RPMI8226 (cell line): ENCODE measurements at regions not wholly inside any gene's neighbourhood (a gene's known extent, or its start where the extent isn't known, plus 50 kb on each side); places are given as distances from the start of the nearest gene placed in this dataset.
"Not testable (repeated sequence)": the region's sequence is repeated elsewhere in the genome, so short reads cannot be mapped to it uniquely, and the experiment has no call there.

ENCODE experiments used
- DNase-seq: peaks from one replicate; pipeline ENCODE4 v3.0.0-alpha.2; 2015

DNA sequence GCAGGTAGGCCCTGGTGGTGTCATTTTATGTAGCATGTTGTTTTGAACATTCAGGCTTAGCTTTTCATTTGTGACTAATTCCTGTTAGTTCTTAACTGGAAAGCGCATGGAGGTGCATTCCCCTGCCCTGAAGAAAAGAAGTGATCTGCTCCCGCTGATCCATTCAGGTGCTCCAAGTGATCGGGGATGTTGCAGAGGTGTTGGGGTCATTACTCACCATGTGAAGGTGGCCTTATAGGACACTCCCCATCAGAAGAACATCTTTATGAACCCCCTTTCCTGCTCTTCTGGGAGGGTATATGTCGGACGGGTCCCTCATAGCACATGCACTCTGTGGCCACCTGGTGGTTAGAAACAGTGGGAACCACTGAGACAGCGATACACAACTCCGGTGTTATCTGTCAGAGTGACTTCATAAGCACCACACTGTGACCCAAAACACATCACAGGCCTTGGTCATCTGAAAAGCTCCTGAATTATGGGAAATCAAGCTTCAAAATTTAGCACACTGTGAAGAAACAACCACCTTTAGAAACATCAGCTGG, 172.5 kb upstream of the NOTCH2NLA start:
- peak; percentile 4 for DNase-seq

DNA sequence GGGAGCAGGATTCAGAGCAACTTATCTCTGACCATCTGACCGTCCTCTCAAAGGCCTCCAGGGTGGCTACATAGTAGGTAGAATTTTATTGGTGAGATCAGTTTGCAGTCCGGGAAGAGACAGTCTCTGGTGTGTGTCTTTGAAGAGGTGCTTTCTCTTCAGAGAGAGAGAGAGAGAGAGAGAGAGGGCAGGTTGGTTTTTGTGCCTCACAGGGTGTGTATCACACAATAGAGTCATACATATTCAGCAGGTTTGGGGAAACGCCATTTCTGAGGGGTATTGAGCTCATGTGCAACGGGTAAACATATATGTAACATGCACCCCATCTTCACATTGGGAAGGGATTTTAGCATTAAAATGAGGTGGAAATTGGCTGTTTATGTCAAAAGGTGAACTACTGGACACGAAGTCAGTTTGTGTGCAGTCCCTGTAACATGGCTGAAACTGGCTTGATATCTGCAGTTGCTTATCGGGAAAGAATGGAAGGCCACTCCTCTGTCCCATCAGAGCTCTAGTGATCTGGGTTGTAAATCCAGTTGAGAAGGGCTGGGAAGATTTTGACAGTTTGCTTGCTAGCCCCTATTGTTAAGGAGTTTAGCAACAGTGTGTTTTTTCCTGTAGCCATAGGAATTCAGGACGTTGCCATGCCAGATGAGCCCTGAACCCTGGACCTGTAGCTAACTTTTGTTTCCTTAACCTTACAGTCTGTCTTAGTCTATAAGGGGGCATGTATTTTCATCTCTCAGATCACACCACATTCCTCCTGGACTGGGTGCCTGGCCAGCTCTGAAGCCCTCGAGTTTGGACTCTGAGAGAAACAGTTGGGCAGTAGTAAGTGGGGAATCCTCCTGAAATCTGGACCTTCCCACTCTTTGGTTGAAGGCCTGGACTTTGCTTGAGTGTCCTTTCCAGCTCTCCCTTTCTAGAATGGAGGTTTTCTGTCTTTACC, 171.6 kb upstream of the NOTCH2NLA start:
- not testable (repeated sequence) for DNase-seq

DNA sequence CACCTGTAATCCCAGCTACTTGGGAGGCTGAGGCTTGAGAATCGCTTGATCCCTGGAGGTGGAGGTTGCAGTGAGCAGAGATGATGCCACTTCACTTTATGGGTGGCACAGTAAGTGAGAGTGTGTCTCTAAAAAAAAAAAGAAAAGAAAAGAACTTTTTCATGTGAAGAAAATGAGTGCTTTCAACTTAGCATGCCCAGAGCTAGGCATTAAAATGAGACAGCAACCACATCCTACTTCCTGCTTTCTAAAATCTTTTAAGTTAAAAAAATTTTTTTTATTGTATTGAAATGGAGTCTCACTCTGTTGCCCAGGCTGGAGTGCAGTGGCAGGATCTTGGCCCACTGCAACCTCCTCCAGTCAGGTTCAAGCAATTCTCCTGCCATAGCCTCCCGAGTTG, 170.4 kb upstream of the NOTCH2NLA start:
- DNase-seq = not testable (repeated sequence)

- DNase-seq = not testable (repeated sequence)
These were observed 168.0 kb upstream of the NOTCH2NLA start for GRCh38 chr1:146396801-146397200.

- DNase-seq = not testable (repeated sequence)
These were observed 167.4 kb upstream of the NOTCH2NLA start for GRCh38 chr1:146396242-146396641.

- DNase-seq = not testable (repeated sequence)
These were observed 165.0 kb upstream of the NOTCH2NLA start for GRCh38 chr1:146393796-146394195.

DNA sequence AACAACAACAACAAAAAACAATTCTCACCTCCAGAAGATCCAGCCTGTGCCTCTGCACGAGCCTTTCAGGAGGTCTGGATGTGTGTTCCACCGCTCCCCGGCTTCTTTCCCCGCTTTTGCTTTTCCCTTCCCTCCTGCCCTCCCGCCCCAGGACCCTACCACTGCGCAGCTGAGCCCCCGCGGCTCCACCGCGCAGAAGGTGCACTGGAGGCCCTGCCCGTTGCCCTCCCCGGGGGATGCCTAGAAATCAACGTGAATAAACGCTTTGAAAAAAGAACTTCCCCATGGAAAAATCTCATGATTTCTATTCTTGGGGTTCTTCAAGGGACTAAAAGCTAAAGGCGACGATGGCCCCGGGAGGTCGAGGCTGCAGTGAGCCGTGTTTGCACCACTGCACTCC, 164.3 kb upstream of the NOTCH2NLA start:
- not testable (repeated sequence) for DNase-seq

DNA sequence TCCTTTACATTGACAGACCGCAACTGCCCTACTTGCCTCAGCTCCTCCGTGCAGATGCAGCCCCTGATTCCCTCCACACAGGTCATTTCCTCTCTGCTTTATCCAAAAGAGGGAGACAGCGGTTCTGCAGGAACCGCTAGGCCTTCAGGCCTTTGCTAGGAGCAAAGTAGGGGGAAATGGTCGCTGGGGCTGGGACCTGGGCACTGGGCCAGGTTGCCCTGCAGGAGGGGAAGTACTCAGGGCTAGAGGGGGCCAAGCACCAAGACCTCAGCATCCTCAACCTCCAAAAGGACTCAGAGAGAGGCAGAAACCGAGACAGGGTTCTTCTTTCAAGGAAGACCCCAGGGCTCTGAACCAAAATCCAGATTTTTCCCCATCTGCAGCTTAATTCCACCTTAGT, 160.4 kb upstream of the NOTCH2NLA start:
- DNase-seq = peak; percentile 3

DNA sequence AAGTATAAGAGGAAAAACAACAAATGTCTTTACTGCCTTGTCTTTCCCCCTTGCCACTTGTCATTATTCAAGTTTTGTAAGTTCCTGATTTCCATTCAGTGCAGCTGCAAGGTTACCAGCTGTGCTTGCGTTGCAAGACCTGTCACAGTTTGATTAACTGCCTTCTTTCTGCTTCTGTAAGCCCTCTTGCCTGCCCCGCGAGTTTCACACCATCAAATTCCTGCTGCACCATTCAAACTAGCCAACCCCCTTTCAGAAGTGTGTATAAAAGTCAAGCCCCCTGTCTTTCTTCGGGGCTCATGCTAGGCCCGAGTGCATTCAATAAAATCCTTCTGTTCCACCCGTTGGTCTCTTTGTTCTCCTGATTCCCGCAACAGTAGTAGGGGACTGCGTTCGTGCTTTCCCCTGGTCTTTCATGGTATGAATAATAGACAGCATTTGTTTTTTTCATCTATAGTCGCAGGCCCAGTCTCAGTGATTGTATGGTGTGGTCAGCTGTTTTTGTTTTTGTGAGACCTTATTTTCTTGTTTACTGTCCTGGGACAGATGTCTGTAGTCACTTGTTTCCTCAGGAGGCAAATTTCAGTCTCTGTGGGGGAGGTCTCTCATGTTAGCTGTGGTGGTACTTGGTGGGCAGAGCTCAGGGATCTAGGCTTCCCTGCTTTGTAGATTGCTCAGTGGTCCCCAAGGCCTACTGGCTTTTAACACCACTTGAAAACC, 159.1 kb upstream of the NOTCH2NLA start:
- peak; percentile 62 for DNase-seq

DNA sequence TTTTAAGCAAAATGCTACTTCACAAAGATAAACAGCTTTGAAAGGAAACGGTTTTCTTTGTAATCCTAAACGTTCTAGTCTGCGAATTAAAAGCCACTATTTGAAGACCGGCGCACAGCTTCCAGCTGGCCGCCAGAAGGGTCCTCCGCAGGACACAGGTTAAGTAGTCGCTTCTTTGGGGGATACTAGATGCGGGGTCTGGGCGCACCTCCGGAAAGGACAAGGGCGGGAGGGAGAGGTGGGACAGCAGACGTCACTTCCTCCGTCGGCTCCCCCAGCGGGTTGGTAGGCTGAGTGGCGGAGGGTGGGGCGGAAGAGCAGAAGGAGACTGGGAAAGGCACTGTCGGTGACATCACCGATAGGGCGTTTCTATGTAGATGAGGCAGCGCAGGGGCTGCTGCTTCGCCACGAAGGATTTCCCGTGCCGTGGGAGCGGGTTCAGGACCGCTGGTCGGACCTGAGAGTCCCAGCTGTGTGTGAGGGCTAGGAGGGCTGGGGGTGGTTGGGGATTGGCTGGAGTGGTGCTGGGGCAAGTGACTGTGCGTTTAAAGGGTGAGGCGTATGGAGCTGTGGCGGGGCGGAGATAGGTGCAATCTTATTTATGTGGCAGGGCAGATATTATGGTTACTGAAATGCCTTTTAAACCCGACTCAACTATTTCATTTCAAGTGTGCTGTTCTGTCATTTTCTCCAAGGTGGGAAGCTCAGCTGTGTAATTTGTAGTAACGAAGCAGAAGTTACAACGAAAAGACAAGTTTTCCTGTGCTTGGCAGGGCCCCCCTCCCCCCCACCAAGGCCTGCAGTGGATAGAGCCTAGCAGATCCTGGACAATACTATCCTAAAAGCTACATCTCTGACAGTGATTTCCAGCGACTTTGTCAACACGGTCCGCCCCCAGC, 158.3 kb upstream of the NOTCH2NLA start:
- DNase-seq = peak; percentile 93

GRCh38 chr1:146381196-146381595, 152.4 kb upstream of the NOTCH2NLA start:
- not testable (repeated sequence) for DNase-seq

- DNase-seq = peak; percentile 94
These were observed 148.1 kb upstream of the NOTCH2NLA start for GRCh38 chr1:146376708-146377496.

DNA sequence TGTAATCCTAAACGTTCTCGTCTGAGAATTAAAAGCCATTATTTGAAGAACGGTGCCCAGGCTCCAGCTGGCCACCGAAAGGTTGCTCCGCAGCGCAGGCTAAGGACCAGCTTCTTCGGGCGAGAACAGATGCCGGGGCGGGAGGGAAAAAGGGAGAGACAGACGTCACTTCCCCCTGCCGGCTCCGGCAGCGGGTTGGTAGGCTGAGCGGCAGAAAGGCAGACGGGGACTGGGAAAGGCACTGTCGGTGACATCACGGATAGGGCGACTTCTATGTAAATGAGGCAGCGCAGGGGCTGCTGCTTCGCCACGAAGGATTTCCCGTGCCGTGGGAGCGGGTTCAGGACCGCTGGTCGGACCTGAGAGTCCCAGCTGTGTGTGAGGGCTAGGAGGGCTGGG, 147.5 kb upstream of the NOTCH2NLA start:
- peak; percentile 84 for DNase-seq

DNA sequence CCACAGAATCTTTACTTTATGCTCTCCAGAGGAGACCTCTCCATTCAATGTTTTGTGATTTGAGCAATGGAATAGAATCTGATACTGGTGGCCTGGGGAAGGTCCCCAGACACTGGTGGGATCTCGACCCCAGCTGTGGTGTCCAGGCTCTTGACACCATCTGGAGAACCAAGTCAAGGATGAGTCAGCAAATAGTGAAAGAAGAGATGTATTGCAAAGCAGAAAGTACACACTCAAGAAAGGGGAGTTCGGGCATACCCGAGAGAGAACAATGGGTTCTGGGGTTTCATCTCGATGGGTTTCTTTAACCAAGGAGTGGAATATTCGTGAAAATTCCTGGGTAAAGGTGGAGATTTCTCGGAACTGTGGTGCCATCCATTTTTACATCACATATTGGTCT, 146.3 kb upstream of the NOTCH2NLA start:
- not testable (repeated sequence) for DNase-seq

GRCh38 chr1:146369940-146370339, 141.1 kb upstream of the NOTCH2NLA start:
- DNase-seq = peak; percentile 52

DNA sequence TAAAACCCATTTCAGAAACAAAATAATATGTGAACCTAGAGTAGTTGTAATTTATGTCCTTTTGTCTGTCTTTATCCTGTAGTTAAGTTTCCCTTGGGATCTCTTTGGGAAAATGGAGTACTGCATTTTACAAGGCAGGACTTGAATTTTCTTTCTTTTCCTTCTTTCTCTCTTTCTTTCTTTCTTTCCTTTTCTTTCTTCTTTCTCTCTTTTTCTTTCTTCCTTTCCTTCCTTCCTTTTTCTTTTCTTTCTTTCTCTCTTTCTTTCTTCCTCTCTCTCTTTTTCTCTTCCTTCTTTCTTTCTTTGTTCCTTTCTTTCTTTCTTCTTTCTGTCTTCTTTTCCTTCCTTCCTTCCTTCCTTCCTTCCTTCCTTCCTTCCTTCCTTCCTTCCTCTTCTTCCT, 126.6 kb upstream of the NOTCH2NLA start:
- DNase-seq = not testable (repeated sequence)

DNA sequence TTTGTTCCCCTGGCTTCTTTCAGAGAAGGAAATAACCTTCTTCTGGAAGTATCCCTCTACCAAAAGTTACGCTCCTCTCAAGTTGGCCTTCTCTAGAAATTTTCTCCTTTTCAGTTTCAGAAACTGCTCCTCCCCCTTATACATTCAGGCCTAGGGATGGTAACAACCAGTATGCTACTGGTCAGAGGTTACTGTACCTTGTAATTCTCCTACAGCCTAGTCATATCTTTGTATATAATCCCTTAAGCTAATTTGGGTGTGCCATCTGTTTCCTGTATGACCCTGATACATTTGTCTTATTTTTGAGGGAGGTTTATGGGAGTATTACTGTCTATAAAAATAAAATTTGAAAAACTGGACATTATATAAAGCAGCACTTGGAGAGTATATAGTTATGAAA, 98.0 kb upstream of the NOTCH2NLA start:
- not testable (repeated sequence) for DNase-seq

DNA sequence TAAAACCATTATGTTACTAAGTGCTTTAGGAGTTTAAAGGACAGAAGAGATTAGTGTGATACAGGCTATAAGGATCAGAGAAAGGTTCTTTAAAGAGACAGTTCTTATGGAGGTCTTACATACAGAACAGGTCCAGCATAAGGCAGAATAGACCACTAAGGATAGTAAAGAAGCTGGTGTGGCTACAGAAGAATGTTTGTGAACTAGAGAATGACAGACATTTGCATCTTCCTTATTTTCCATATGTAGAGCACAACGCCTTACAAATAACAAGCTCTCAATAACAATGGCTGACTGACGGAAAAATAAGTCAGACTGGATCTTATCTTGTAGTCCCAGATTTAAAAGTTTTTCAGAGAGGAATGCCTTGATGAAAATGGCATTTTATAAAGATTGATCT, 95.6 kb upstream of the NOTCH2NLA start:
- not testable (repeated sequence) for DNase-seq

DNA sequence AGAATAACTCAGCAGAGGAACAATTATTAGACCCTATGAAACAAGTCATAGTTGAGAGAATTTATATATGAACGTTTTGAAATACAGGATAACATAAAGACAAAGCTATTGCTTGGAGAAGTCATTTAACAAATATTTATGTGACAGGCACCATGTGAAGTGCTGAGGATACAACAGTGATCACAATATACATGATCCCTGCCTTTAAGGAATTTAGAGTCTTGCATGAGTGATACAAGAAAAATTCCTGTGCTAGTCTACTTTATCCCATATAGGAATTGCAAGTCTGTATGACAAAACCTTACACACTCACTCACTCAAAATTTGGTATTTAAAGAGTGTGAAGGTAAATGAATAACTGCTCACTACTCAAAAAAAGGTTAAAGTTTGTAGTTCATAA, 94.5 kb upstream of the NOTCH2NLA start:
- not testable (repeated sequence) for DNase-seq

- DNase-seq = not testable (repeated sequence)
These were observed 94.1 kb upstream of the NOTCH2NLA start for GRCh38 chr1:146322893-146323292.

DNA sequence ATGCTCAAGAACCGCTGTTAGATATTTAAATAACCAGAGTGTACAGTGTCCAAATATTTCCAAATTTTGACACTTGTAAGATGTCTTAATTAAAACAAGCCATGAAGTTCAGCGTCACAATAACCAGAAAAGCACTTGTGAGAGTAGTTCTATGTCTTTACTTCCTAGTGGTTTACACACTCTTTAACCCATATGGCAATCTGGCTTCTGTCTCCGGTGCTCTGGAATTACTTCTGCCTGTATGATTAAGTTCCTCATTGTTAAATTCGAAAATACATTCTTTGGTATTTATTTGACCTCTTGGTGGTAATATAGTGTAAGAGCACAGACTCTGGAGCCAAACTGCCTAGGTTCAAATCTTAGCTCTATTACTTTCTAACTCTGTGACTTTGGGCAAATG, 89.9 kb upstream of the NOTCH2NLA start:
- not testable (repeated sequence) for DNase-seq

GRCh38 chr1:146317785-146318184, 89.0 kb upstream of the NOTCH2NLA start:
- peak; percentile 2 for DNase-seq
